HG02938 (cell line): ENCODE measurements at regions not wholly inside any gene's neighbourhood (a gene's known extent, or its start where the extent isn't known, plus 50 kb on each side); places are given as distances from the start of the nearest gene placed in this dataset.

Experiments used
- ATAC-seq: cut with Tn5 transposase; IDR thresholded peaks from one replicate; pipeline ENCODE4 v1.9.1; 2021; ENCODE audit warnings: mild to moderate bottlenecking, moderate library complexity; ENCODE audit not compliant: unreplicated experiment

GRCh38 chr3:25306066-25306465 is 122.0 kb upstream of the RARB start:
- ATAC-seq = no peak

GRCh38 chr3:25306705-25307104 is 121.4 kb upstream of the RARB start:
- no peak for ATAC-seq

- no peak for ATAC-seq
Observed at GRCh38 chr3:25313286-25313685, 114.8 kb upstream of the RARB start.

- ATAC-seq = no peak
Observed at GRCh38 chr3:25324954-25325655, 103.0 kb upstream of the RARB start.

DNA sequence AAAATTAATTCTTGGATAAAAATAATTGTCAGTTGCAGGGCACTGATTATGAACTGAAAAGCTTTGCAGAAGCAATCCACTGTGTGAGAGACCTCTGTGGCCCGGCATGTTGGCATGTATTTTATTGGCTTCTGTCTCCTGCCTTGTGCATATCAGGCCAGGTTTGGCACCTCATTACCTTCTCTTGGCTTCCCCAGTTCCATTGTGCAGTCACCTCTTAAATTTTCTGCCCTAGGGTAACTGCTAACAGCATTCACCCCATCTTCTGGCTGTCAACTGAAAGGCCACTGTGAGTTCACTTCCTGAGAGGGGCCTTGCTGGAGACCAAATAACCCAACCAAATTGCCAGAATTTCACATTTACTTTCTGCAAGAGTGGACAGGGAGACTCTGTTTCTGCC is 92.7 kb upstream of the RARB start:
- ATAC-seq = no peak

DNA sequence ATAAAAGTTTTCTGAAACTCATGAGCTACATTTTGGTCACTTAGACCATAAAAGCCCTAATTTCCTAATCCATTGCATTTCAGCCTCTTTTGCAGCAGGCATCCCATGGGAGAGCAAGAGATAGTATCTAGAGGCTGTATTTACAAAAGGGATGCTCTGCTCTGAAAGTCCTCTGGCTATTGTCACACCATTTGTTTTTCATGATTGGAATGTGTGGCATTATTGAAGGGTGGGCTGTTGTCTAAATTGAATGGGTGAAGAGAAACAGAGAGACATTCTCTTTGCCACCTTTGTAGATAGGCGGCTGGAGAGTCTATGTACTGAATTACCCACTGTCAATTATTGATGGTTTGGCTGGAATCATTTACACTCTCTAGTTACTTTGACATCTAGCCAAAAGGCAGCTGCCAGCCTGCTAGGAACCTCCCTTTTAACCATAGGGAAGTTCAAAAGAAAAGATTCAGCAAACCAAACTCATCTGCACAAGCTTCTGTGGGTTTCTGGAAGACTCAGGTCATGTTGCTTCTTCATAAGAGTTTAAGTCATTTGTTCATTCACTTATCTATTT is 89.8 kb upstream of the RARB start:
- no peak for ATAC-seq

- ATAC-seq = no peak
Observed at GRCh38 chr3:25339225-25339624, 88.8 kb upstream of the RARB start.

GRCh38 chr3:25344670-25345069 is 83.4 kb upstream of the RARB start:
- ATAC-seq = no peak

GRCh38 chr3:25349095-25349494 is 79.0 kb upstream of the RARB start:
- ATAC-seq = no peak

DNA sequence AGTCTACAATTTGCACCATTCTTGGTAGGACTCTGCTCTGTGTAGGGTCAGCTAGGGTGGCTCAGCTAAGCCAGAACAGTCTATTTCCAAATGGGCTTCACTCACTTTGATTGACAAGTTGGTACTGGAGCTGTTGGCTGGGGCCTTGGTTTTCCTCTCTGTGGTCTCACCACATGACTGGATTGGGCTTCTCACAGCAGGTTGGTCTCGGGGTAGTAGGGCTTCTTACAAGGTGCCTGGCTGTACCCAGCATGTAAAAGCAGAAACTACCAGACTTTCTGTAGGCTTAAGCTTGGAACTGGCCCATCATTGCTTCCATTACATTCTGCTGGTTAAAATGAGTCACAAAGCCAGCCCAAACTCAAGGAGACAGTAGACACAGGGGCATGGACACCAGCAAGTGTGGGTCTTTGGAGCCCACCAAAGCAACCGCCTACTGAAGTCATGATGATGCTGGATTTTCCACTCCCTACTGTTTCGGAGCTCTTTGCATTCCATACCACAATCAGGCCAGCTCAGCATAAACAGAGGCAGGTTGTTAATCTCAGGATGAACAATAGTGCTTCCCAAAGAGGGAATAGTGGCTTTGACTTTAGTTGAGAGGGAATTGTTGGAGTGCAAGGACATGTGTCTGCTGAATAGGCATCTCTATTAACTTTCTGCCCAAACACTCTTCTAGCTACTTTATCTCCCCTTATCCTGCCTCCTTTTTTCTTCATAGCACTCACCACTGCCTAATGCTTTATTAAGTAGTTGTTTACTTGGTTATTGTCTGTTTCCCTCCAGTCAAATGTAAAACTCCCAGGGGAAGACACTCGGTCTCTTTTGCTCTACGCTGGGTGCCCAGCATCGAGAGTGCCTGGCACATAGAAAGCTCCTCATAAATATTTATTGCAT is 78.0 kb upstream of the RARB start:
- ATAC-seq = no peak

GRCh38 chr3:25350725-25351114 is 77.3 kb upstream of the RARB start:
- ATAC-seq = no peak

DNA sequence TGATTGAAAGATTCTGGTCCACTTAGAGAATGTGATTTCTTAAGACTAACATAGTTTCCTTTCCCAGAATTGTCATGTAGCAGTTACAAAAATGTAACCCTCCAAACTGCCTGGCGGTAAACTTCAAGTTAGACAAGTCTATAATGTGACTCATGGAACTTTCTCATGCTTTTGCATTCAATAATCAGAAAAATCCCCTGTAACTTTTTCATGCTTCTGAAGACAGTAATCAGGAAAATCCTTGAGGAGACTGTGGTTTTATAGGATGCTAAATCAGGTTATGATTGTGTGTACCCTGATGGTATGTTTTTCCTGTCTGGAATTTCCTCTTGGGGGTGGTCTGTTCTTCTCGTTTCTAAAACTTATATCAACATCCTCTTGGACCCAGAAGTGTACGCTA is 74.0 kb upstream of the RARB start:
- no peak for ATAC-seq

GRCh38 chr3:25355034-25355885 is 72.8 kb upstream of the RARB start:
- no peak for ATAC-seq

GRCh38 chr3:25355998-25356397 is 72.1 kb upstream of the RARB start:
- ATAC-seq = no peak

DNA sequence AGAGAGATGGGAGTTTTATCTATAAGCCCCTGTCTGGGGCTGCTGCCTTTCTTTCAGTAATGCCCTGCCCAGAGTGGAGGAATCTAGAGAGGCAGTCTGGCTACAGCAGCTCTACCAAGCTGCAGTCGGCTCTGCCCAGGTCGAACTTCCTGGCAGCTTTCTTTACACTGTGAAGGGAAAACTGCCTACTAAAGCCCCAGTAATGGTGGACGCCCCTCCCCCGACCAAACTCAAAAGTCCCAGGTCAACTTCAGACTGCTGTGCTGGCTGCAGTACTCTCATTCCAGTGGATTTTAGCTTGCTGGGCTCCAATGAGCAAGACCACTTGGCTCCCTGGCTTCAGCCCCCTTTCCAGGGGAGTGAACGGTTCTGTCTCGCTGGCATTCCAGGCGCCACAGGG is 65.9 kb upstream of the RARB start:
- ATAC-seq = no peak

DNA sequence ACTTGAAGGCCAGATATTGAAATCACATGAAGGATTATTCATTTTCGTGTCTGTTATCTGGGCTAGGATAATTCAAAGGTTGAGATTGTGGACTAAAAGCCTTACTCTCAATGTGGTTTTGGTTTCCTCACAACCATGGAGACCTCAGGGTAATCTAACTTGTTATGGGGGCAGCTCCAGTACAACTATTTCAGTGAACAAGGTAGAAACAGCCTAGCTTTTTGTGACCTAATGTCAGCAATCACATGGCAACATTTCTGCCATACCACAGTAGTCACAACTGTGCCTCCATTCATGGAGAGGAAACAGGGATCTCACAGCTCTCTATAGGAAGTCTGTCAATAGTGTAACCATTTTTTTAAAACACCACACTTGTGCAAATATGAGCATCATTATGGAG is 62.4 kb upstream of the RARB start:
- ATAC-seq = no peak

GRCh38 chr3:25367025-25367424 is 61.0 kb upstream of the RARB start:
- ATAC-seq = no peak

DNA sequence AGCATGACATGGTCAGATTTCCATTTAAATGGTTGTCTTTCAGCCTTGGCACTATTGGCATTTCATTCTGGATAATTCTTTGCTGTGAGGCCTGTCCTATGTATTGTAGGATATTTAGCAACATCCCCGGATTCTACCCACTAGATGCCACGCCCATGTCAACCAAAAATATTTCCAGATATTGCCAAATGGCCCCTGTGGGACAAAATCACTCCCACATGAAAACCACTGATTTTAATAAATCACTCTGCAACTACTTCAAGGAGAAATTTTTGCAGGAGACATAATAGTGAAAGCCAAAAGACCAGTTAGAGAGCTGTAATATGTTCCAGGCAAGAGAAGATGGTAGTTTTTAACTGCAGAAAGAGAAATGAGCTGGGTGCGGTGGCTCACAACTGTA is 55.9 kb upstream of the RARB start:
- ATAC-seq = no peak

- no peak for ATAC-seq
Observed at GRCh38 chr3:25376340-25376739, 51.7 kb upstream of the RARB start.

DNA sequence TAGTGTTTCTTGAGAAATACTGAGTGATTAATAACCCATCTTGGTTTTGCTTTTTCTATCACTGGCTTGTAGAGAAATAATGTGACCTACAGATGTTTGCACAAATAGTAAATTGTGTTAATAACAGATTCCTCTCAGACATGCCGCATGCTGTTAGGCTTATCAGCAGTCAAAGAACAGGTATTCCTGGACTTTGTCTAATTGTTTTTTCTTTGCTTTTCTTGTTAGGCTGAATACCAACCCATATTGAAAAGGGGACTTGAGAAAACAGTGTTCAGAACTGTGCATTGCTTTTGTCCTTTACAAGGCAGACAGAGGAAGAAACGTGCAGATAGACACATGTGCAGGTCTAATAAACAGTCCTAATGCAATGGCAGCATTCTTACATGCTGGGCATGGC is 51.0 kb upstream of the RARB start:
- ATAC-seq = no peak
